MG63 (cell line): ENCODE measurements at regions not wholly inside any gene's neighbourhood (a gene's known extent, or its start where the extent isn't known, plus 50 kb on each side); places are given as distances from the start of the nearest gene placed in this dataset.

Experiments
- DNase-seq: peaks from one replicate; pipeline ENCODE4 v3.0.0-alpha.2; 2020
- H3K27me3 ChIP-seq: fragments of 250-450 bp; sonication (Bioruptor Pico); 2 replicates; pipeline ENCODE4 v1.5.1; 2020; ENCODE audit warnings: mild to moderate bottlenecking, moderate library complexity
- H3K36me3 ChIP-seq: fragments of 250-450 bp; sonication (Bioruptor Pico); 2 replicates; pipeline ENCODE4 v1.5.1; 2020; ENCODE audit warnings: mild to moderate bottlenecking, moderate library complexity
- H3K4me3 ChIP-seq: fragments of 250-450 bp; sonication (Bioruptor Pico); 2 replicates; pipeline ENCODE4 v1.5.1; 2020; ENCODE audit warnings: mild to moderate bottlenecking, moderate library complexity
- H3K9me3 ChIP-seq: fragments of 250-450 bp; sonication (Bioruptor Pico); 2 replicates; pipeline ENCODE4 v1.5.1; 2020; ENCODE audit warnings: mild to moderate bottlenecking, moderate library complexity

DNA sequence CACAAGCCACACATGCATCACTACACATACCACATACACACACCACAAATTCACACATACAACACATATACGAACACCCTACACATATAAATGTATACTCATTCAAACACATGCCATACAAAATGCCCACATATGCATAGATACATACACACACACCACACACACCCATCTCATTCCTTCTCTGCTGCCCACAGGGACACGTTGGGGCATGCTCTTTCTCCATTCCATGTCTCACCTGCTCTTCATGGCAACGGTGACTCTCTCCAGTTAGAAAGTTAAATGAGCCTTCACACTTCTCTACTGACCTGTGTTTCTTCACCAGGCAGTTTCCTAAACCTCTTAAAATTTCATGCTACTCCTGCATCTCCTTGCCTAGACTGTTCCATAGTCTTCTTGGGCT is 1194.8 kb downstream of the BCL11B start:
- H3K4me3 ChIP-seq = no peak overlapping the region

DNA sequence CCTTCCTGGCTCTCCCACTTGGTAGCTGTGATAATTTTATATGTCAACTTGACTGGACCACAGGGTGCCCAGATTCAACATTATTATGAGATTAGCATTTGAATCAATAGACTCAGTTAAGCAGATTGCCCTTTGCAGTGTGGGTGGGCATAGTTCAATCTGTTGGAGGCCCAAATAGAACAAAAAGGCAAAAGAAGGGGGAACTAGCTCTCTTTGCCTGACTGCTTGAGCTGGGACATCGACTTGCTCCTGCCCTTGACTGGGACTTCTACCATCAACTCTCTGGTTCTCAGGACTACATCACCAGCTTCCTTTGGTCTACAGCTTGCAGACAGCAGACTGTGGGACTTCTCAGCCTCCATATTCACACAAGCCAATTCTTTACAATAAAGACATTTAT is 1189.2 kb downstream of the BCL11B start:
- Histone ChIP-seq H3K4me3 (no peak overlapping the region), H3K36me3 (no peaks in the 10 kb centered on the region), H3K27me3 (no peaks in the 10 kb centered on the region), H3K9me3 (no peaks in the 10 kb centered on the region)
- no peak for DNase-seq

More for the DNA sequence above, 1194.8 kb downstream of the BCL11B start:
- Histone ChIP-seq H3K36me3 (no peaks in the 10 kb centered on the region), H3K9me3 (no peaks in the 10 kb centered on the region), H3K27me3 (no peaks in the 10 kb centered on the region)
- no peak for DNase-seq

DNA sequence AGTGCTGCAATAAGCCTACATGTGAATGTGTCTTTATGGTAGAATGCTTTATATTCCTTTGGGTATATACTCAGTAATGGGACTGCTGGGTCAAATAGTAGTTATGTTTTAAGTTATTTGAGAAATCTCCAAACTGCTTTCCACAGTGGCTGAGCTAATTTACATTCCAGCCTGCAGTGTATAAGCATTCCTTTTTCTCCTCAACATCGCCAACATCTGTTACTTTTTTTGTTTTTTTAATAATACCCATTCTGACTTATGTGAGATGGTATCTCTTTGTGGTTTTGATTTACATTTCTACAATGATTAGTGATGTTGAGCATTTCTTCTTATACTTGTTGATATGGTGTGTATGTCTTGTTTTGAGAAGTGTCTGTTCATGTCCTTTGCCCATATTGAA is 1186.2 kb downstream of the BCL11B start:
- no peaks in the 10 kb centered on the region for H3K36me3 ChIP-seq
- DNase-seq = no peak
- H3K9me3 ChIP-seq = no peaks in the 10 kb centered on the region

DNA sequence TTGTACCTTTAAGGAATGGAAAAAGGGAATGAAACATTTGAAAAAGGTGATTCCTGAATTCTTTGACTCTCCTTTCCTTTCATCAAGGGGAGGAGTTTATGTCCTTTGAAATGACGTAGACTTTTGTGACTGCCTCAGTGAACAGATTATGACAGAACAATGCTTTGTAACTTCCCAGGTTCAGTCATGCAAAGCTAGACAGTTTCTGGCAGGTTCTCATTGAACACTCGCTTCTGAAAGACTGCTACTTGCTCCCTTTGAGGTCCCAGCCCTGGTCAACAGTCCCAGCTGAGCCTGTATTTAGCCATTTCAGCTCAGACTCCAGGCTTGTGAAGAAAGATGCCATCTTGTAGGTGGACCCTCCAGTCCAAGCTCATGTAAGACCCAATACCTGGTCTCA is 1178.9 kb downstream of the BCL11B start:
- no peaks in the 10 kb centered on the region for H3K9me3 ChIP-seq
- H3K36me3 ChIP-seq = no peaks in the 10 kb centered on the region
- no peak overlapping the region for H3K4me3 ChIP-seq
- H3K27me3 ChIP-seq = no peaks in the 10 kb centered on the region
- DNase-seq = no peak

More for the DNA sequence above, 1186.2 kb downstream of the BCL11B start:
- Histone ChIP-seq H3K4me3 (no peak overlapping the region), H3K27me3 (no peaks in the 10 kb centered on the region)

DNA sequence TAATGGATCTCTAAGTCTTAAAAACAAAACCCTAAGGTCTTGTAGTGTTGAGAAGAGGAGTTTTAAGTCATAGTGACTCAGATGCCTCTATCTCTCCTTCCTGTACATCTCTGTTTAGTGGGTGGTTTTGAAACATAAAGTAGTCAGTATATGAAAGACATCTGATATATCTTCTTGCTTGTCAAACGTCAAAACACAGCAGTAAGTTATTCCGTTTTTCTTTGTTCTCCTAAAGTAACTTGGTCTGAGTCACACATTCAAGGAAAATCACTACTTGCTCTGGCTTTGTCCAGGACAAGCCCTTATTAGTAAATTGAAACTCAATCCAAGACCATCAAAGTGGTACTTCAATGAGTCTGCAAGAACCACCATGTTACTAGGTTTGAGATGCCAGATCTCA is 1172.5 kb downstream of the BCL11B start:
- Histone ChIP-seq H3K27me3 (no peaks in the 10 kb centered on the region), H3K9me3 (no peaks in the 10 kb centered on the region)
- no peak for DNase-seq

DNA sequence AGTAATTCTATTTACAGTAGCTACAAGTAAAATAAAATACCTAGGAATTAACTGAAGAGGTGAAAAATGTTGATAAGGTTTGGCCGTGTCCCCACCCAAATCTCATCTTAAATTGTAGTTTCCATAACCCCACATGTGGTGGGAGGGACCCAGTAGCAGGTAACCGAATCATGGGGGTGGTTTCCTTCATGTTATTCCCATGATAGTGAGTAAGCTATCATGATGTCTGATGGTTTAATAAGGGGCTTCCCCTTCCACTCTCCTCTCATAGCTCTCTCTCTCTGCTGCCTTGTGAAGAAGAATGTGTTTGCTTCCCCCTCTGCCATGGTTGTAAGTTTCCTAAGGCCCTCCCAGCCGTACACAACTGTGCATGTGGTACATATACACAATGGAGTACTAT is 1170.7 kb downstream of the BCL11B start:
- H3K4me3 ChIP-seq = no peak overlapping the region
- H3K36me3 ChIP-seq = no peaks in the 10 kb centered on the region
- no peak for DNase-seq
- no peaks in the 10 kb centered on the region for H3K9me3 ChIP-seq
- H3K27me3 ChIP-seq = no peaks in the 10 kb centered on the region

More for the DNA sequence above, 1172.5 kb downstream of the BCL11B start:
- Histone ChIP-seq H3K4me3 (no peak overlapping the region), H3K36me3 (no peaks in the 10 kb centered on the region)

DNA sequence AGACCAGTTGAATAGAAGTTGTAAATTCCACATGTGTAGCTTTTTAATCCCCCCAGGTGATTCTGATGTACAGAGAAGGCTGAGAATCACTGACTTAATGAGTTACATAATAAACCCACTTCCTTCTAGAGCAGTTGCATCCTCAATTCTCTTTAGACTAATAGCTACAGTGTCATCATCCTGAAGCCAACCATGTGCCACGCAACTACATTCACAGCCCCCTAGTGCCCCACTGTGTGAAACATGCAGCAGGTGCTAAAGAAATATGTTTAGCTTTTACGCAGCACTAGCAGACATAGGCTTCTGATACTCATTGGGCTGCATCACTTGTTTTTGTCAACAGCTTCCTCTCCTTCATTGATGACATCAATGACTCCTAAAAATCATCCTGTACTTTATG is 1168.3 kb downstream of the BCL11B start:
- Histone ChIP-seq H3K27me3 (no peaks in the 10 kb centered on the region), H3K36me3 (no peaks in the 10 kb centered on the region), H3K4me3 (no peak overlapping the region), H3K9me3 (no peaks in the 10 kb centered on the region)
- DNase-seq = no peak

DNA sequence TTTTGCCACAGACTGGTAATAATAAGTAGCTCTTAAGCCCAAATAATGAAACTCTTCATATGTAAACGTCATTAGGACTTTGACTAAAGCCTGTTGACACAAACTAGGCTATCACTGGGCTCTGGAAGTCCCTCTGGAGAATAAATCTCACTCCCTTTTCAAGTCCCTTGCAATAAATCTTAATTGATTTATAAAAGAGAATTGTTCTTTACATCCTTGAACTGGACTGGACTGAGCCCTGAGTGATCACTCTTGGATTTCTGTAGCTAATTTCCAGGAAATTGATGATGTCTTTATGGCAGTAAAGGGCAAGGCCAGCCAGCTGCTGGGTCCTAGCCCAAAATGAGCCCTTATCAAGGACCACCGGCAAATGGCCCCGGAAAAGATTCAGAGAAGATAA is 1162.7 kb downstream of the BCL11B start:
- Histone ChIP-seq H3K4me3 (no peak overlapping the region), H3K27me3 (no peaks in the 10 kb centered on the region), H3K9me3 (no peaks in the 10 kb centered on the region), H3K36me3 (no peaks in the 10 kb centered on the region)
- no peak for DNase-seq

DNA sequence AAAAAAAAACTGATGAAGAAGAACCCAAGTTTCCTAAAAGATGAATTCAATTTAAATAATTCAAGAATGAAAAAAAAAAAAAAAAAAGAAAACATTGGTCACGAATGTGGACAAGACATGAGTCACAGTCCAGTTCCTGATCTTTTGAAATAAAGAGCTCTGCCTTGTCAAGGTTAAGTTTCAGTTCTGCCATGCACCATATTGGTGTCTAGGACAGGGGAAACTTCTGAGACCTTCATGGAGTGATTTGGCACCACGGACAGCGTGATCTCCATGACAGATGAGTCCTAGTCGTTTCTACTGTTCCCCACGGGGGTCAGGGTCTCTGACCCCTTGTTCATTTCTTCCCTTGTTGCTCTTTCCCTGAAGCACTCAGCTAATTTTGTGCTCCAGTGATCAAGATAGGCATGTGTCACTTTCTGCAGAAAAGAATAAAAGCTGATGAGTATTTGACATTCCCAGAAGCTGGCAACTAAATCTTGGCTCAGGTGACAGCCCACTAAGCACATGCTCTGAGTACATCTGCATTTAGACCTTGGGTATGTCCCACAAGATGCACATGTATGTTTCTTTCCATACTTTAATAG is 1159.7 kb downstream of the BCL11B start:
- Histone ChIP-seq H3K27me3 (no peaks in the 10 kb centered on the region), H3K9me3 (no peaks in the 10 kb centered on the region), H3K4me3 (no peak overlapping the region), H3K36me3 (no peaks in the 10 kb centered on the region)
- DNase-seq = no peak

DNA sequence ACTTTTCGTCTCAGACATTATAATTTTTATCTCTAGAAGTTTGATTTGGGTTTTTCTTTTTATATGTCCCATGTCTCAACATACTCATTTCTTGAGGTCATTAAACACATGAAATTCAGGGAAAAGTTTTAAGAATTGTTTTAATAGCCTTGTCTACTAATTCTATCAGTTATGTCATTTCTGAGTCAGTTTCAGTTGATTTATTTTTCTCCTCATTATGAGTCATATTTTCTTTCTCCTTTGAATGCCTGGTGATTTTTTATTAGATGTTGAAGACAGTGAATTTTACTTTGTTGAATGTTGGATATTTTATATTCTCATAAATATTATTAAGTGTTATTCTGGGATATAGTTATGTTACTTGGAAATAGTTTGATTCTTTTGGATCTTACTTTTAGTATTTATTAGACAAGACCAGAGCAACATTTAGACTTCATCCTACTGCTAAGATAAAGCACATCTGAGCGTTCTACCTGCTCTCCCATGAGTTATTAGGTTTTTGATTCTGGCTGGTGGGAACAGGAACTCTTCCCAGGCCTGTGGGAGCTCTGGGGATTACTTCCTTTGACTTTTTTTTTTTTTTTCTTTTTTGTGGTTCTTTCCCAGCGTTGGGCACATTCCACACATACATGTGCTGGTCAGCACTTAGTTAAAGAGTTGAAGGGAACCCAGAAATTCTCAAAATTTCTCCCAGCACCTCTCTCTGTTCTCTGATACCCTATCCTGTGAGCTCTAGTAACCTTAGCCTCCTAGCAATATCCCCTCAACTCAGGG is 1157.7 kb downstream of the BCL11B start:
- DNase-seq = no peak
- no peaks in the 10 kb centered on the region for H3K9me3 ChIP-seq
- no peaks in the 10 kb centered on the region for H3K27me3 ChIP-seq
- no peak overlapping the region for H3K4me3 ChIP-seq
- H3K36me3 ChIP-seq = no peaks in the 10 kb centered on the region

DNA sequence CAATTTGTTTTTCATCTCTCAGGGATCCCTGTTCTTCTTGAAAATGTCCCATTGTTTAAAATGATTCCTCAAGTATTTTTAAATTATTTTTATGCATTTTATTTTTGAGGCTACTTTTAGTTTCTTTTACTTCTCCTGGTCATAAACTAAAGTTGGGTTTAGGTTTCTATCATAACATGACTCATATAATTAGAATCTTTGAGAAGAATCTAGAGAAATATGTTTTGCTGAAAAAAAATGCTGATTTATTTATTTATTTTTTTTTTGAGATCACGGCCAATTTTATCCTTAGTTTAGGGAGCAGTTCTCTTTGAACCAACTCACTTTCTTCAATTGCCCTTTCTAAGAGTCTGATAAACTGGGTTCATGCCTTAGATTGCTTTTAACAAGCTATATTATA is 1157.1 kb downstream of the BCL11B start:
- Histone ChIP-seq H3K27me3 (no peaks in the 10 kb centered on the region), H3K4me3 (no peak overlapping the region), H3K9me3 (no peaks in the 10 kb centered on the region), H3K36me3 (no peaks in the 10 kb centered on the region)
- no peak for DNase-seq

DNA sequence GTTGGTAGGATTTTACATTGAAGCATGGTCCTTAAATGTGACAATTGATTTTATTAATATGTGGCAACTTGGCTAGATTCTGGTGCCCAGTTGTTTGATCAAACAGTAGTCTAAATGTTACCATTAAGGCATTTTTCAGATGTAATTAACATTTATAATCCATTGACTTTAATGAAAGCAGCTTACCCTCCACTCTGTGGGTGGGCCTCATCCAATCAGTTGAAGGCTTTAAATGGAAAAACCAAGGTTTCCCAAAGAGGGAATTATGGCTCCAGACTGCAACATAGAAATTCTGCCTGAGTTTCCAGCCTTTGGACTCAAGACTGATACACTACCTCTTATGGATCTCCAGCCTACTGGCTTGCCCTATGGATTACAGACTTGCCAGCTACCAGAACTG is 1153.2 kb downstream of the BCL11B start:
- DNase-seq = no peak
- no peaks in the 10 kb centered on the region for H3K36me3 ChIP-seq
- H3K4me3 ChIP-seq = no peak overlapping the region
- H3K27me3 ChIP-seq = no peaks in the 10 kb centered on the region
- no peaks in the 10 kb centered on the region for H3K9me3 ChIP-seq

DNA sequence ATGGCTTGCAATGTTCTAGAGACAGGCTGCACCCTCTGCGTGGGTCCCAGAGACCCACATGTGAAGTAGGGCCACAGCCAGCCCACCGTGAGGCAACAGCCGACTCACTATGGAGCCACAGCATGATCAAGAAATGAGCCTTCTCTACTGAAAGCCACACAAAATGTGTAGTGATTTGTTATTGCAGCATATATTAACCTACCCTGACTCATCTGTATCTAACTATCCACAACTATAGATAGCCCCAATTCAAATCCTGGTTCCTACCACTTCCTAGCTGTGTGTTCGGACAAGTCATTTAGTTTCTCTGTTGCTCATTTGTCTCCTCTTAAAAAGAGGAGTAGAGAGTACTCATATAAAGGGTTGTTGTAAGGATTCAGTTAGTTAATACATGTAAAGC is 1152.3 kb downstream of the BCL11B start:
- Histone ChIP-seq H3K27me3 (no peaks in the 10 kb centered on the region), H3K4me3 (no peak overlapping the region), H3K9me3 (no peaks in the 10 kb centered on the region), H3K36me3 (no peaks in the 10 kb centered on the region)
- DNase-seq = no peak

DNA sequence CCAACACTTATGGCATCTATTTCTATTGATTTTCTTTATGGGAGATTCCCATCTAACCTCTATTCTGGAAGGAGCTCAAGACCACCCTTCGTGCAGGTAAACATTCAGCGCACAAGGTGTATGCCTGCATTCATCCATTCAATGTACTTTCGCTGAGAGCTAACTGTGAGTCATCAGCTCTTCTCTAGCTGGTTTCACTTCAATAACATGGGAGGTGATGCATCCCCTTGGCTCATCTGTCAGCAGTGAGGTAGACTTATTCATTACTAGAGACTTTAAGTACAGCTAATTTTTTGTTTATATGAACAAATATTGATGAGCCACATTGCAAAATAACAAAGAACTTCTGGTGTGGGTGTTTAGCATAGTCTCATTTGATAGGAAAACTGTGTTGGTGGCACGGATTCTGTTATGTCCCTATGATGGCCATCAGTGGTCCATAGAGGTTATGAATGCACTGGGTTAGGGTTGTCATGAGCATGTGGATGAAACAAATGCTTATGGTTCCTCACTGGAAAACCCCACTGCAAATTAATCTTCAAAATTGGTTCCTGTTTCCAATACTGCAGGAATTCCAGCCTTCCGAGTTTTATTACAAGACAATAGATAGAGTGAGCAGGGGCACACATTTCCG is 1151.0 kb downstream of the BCL11B start:
- no peak for DNase-seq
- no peak overlapping the region for H3K4me3 ChIP-seq
- no peaks in the 10 kb centered on the region for H3K9me3 ChIP-seq
- no peaks in the 10 kb centered on the region for H3K36me3 ChIP-seq
- no peaks in the 10 kb centered on the region for H3K27me3 ChIP-seq

DNA sequence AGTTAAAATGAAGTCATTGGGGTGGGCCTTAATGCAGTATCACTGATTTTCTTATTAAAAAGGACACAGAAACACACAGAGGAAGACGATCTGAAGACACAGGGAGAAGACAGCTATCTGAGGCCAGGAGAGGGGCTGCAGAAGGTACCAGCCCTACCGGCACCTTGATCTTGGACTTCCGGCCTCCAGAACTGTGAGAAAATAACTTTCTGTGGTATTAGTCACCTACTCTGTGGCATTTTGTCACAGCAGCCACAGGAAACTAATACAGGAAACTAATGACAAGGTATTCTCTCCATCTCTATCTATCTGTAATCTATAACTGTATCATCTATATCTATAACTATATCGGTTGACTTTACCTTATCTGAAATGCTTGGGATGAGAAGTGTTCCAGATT is 1149.5 kb downstream of the BCL11B start:
- no peaks in the 10 kb centered on the region for H3K27me3 ChIP-seq
- H3K36me3 ChIP-seq = no peaks in the 10 kb centered on the region
- H3K9me3 ChIP-seq = no peaks in the 10 kb centered on the region
- no peak for DNase-seq
- no peak overlapping the region for H3K4me3 ChIP-seq

DNA sequence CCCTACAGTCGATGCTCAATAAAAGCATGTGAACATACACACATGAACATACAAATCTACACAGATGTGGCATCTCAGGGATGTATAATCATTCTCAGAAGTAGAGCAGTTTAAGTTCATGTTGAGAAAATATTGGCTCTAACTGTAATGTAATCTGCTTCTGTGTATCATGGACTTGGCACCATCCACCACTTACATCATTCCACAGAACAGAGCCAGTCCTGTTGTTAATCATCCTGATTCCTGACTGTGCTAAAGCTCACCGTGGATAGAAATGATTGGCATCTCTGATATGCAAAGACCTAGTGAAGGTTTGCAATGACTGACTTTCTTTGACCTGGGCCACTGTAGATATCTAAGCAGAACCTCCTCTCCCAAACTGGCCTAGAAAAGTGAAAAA is 1141.3 kb downstream of the BCL11B start:
- Histone ChIP-seq H3K36me3 (no peaks in the 10 kb centered on the region), H3K9me3 (no peaks in the 10 kb centered on the region), H3K27me3 (no peaks in the 10 kb centered on the region), H3K4me3 (no peak overlapping the region)
- DNase-seq = peak; percentile 2

DNA sequence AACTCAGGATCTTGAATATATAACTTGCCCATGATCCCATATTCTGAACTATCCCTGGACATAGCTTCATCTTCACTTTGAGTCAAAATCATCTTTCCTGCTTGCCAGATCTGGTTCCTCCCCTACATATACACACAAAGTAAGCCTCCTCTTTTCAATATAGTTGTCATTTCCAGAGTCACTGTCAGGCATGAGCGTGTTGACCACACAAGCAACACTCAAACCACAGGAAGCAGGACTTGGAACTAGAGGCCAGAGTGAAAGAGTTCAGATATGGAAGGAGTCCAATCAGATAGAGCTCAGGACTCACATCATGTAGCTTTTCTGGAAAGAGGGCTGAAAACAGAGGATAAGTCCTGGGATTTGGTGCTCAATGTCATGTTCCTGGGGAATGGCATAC is 1140.6 kb downstream of the BCL11B start:
- no peak for DNase-seq
- Histone ChIP-seq H3K9me3 (no peaks in the 10 kb centered on the region), H3K27me3 (no peaks in the 10 kb centered on the region), H3K4me3 (no peak overlapping the region), H3K36me3 (no peaks in the 10 kb centered on the region)

DNA sequence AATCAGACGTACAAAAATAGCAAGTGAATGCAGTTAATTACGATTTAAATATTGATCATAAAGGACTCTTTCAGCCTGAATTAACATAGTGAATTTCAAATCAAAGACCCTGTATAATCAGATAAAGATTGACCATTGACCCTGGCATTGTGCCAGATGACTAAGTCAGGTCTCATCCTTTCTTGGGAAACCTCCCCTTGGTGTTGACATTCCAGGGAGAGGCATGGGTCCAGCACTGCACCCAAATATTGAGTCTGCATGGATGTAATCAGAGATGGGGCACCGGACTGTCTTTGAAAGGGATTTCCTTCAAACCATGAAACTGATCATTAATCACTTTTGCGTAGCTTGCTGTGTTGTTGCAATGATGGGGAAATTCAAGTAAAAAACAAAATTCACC is 1138.2 kb downstream of the BCL11B start:
- Histone ChIP-seq H3K27me3 (no peaks in the 10 kb centered on the region), H3K4me3 (no peak overlapping the region), H3K36me3 (no peaks in the 10 kb centered on the region), H3K9me3 (no peaks in the 10 kb centered on the region)
- no peak for DNase-seq
